ENCODE measurements at regions not wholly inside any gene's neighbourhood (a gene's known extent, or its start where the extent isn't known, plus 50 kb on each side); places are given as distances from the start of the nearest gene placed in this dataset.
"Not testable (repeated sequence)": the region's sequence is repeated elsewhere in the genome, so short reads cannot be mapped to it uniquely, and the experiment has no call there.

GRCh38 chr15:45821390-45821789, 186.6 kb downstream of the SQOR start:
- no peak for TF ChIP-seq CTCF (IDR thresholded peaks at IDR 0.05; ENCODE audit: low read depth, low read length)
- DNase-seq (ENCODE audit: low read depth, low spot score) = no peak
- in situ Hi-C loops (cut with HindIII; ENCODE audit: low sequenced_read_pairs) = no loop called here

GRCh38 chr15:45822968-45823367, 188.1 kb downstream of the SQOR start:
- H3K4me3 ChIP-seq (ENCODE audit: low read depth, low read length); in situ Hi-C loops (cut with HindIII; ENCODE audit: low sequenced_read_pairs); DNase-seq (ENCODE audit: low read depth, low spot score): not testable (repeated sequence)

More at GRCh38 chr15:45821390-45821789, 186.6 kb downstream of the SQOR start:
- no peak overlapping the region for H3K4me3 ChIP-seq (ENCODE audit: low read depth, low read length)

GRCh38 chr15:45827275-45827674, 192.4 kb downstream of the SQOR start:
- in situ Hi-C loops (cut with HindIII; ENCODE audit: low sequenced_read_pairs) = no loop called here
- no peak for DNase-seq (ENCODE audit: low read depth, low spot score)
- TF ChIP-seq CTCF (IDR thresholded peaks at IDR 0.05; ENCODE audit: low read depth, low read length) = no peak
- no peak overlapping the region for H3K4me3 ChIP-seq (ENCODE audit: low read depth, low read length)

GRCh38 chr15:45827766-45828165, 192.9 kb downstream of the SQOR start:
- no peak overlapping the region for H3K4me3 ChIP-seq (ENCODE audit: low read depth, low read length)
- in situ Hi-C loops (cut with HindIII; ENCODE audit: low sequenced_read_pairs) = no loop called here
- TF ChIP-seq CTCF (IDR thresholded peaks at IDR 0.05; ENCODE audit: low read depth, low read length) = no peak
- DNase-seq (ENCODE audit: low read depth, low spot score) = no peak

- no peak overlapping the region for H3K4me3 ChIP-seq (ENCODE audit: low read depth, low read length)
- no peak for DNase-seq (ENCODE audit: low read depth, low spot score)
- no peak for TF ChIP-seq CTCF (IDR thresholded peaks at IDR 0.05; ENCODE audit: low read depth, low read length)
- in situ Hi-C loops (cut with HindIII; ENCODE audit: low sequenced_read_pairs) = no loop called here
Measured at GRCh38 chr15:45829336-45830153, 194.7 kb downstream of the SQOR start.

GRCh38 chr15:45831787-45832186, 197.0 kb downstream of the SQOR start:
- no peak for TF ChIP-seq CTCF (IDR thresholded peaks at IDR 0.05; ENCODE audit: low read depth, low read length)
- H3K4me3 ChIP-seq (ENCODE audit: low read depth, low read length) = no peak overlapping the region
- in situ Hi-C loops (cut with HindIII; ENCODE audit: low sequenced_read_pairs) = no loop called here
- DNase-seq (ENCODE audit: low read depth, low spot score) = no peak

GRCh38 chr15:45834622-45835021, 199.8 kb downstream of the SQOR start:
- no peak for DNase-seq (ENCODE audit: low read depth, low spot score)
- no peak for TF ChIP-seq CTCF (IDR thresholded peaks at IDR 0.05; ENCODE audit: low read depth, low read length)
- H3K4me3 ChIP-seq (ENCODE audit: low read depth, low read length) = no peak overlapping the region
- in situ Hi-C loops (cut with HindIII; ENCODE audit: low sequenced_read_pairs) = no loop called here
